GM23338 (cell line): ENCODE measurements at regions not wholly inside any gene's neighbourhood (a gene's known extent, or its start where the extent isn't known, plus 50 kb on each side); places are given as distances from the start of the nearest gene placed in this dataset.

Experiments
- ATAC-seq: fragments of 200-7000 bp; cut with Tn5 transposase; 3 replicates; pipeline ENCODE4 v1.9.1; 2020
- DNase-seq: peaks from one replicate; pipeline ENCODE4 v3.0.0-alpha.2; 2015; ENCODE audit warnings: low spot score
- H2AFZ ChIP-seq: fragments of 200-600 bp; sonication (generic); 2 replicates; pipeline ENCODE4 v1.8.0; 2016; ENCODE audit warnings: antibody characterized with exemption, mild to moderate bottlenecking, moderate library complexity
- H3F3A ChIP-seq: fragments of 200-600 bp; sonication (generic); replicated peaks from 2 replicates; pipeline ENCODE4 v1.8.0; 2017; ENCODE audit warnings: antibody characterized with exemption, mixed run types, low read depth
- H3K27ac ChIP-seq: fragments of 200-600 bp; sonication (generic); 2 replicates; pipeline ENCODE4 v1.6.1; 2016; ENCODE audit warnings: low read depth
- H3K27me3 ChIP-seq: fragments of 200-600 bp; sonication (generic); 2 replicates; pipeline ENCODE4 v1.8.0; 2016; ENCODE audit warnings: mild to moderate bottlenecking, mixed run types, moderate library complexity; ENCODE audit not compliant: insufficient read depth
- H3K36me3 ChIP-seq: fragments of 200-600 bp; sonication (generic); 2 replicates; pipeline ENCODE4 v1.8.0; 2016; ENCODE audit warnings: mild to moderate bottlenecking; ENCODE audit not compliant: insufficient read depth
- H3K4me1 ChIP-seq: fragments of 200-600 bp; sonication (generic); 2 replicates; pipeline ENCODE4 v1.8.0; 2016; ENCODE audit warnings: mild to moderate bottlenecking, moderate library complexity; ENCODE audit not compliant: insufficient read depth
- H3K4me2 ChIP-seq: fragments of 200-600 bp; sonication (generic); 2 replicates; pipeline ENCODE4 v1.7.1; 2017; ENCODE audit warnings: mixed run types
- H3K4me3 ChIP-seq: fragments of 200-600 bp; sonication (generic); 2 replicates; pipeline ENCODE4 v1.6.1; 2016; ENCODE audit warnings: mixed run types
- H3K79me2 ChIP-seq: fragments of 200-600 bp; sonication (generic); replicated peaks from 2 replicates; pipeline ENCODE4 v1.8.0; 2017; ENCODE audit warnings: mild to moderate bottlenecking; ENCODE audit not compliant: insufficient read depth
- H3K9me2 ChIP-seq: fragments of 200-600 bp; sonication (generic); 2 replicates; pipeline ENCODE4 v1.8.0; 2017; ENCODE audit not compliant: insufficient read depth
- H4K20me1 ChIP-seq: fragments of 200-600 bp; sonication (generic); replicated peaks from 2 replicates; pipeline ENCODE4 v1.8.0; 2017; ENCODE audit warnings: mild to moderate bottlenecking; ENCODE audit not compliant: insufficient read depth
- H3K27ac Mint-ChIP-seq: 2 replicates; pipeline ENCODE4 v1.8.0; 2020; ENCODE audit warnings: inconsistent platforms, mild to moderate bottlenecking, moderate library complexity, mixed read lengths
- H3K27me3 Mint-ChIP-seq: 3 replicates; pipeline ENCODE4 v1.8.0; 2022; ENCODE audit warnings: low read depth, mild to moderate bottlenecking, moderate library complexity, mixed read lengths, inconsistent platforms; ENCODE audit not compliant: insufficient read depth, poor library complexity
- H3K36me3 Mint-ChIP-seq: 3 replicates; pipeline ENCODE4 v1.8.0; 2021; ENCODE audit warnings: low read depth, mild to moderate bottlenecking, inconsistent platforms, moderate library complexity, mixed read lengths
- H3K4me1 Mint-ChIP-seq: 3 replicates; pipeline ENCODE4 v1.8.0; 2020; ENCODE audit warnings: mild to moderate bottlenecking, inconsistent platforms, mixed read lengths
- H3K4me3 Mint-ChIP-seq: 3 replicates; pipeline ENCODE4 v1.8.0; 2021; ENCODE audit warnings: moderate library complexity, mild to moderate bottlenecking, inconsistent platforms, mixed read lengths
- H3K9me3 Mint-ChIP-seq: 3 replicates; pipeline ENCODE4 v1.8.0; 2020; ENCODE audit warnings: moderate library complexity, mild to moderate bottlenecking, inconsistent platforms, mixed read lengths
- CREB1 ChIP-seq: fragments of 250-450 bp; sonication (Bioruptor Pico); IDR thresholded peaks from 2 replicates; pipeline ENCODE4 v1.5.0; 2020; ENCODE audit warnings: low read depth, mild to moderate bottlenecking, moderate library complexity
- CTCF ChIP-seq, 2 experiments: fragments of 200-600 bp in 1 of 2; sonication (generic) in 1 of 2; conservative IDR thresholded peaks; 2 replicates each; pipeline versions ENCODE4 v1.5.1 to v1.6.1; 2016 to 2017; ENCODE audit warnings: antibody characterized with exemption in 2 of 2, low read depth in 2 of 2, mild to moderate bottlenecking in 2 of 2, moderate library complexity in 1 of 2
- ETS1 ChIP-seq: IDR thresholded peaks from 2 replicates; pipeline ENCODE4 v1.6.1; 2016; ENCODE audit warnings: antibody characterized with exemption
- EZH2 ChIP-seq: fragments of 200-600 bp; sonication (generic); IDR thresholded peaks from one replicate; pipeline ENCODE4 v1.8.0; 2017; ENCODE audit warnings: antibody characterized with exemption, mild to moderate bottlenecking, low read depth; ENCODE audit not compliant: unreplicated experiment
- EZH2phosphoT487 ChIP-seq: fragments of 200-600 bp; sonication (generic); IDR thresholded peaks from one replicate; pipeline ENCODE4 v1.8.1; 2018; ENCODE audit warnings: antibody characterized with exemption; ENCODE audit not compliant: unreplicated experiment
- JUNB ChIP-seq: IDR thresholded peaks from one replicate; pipeline ENCODE4 v1.6.1; 2016; ENCODE audit warnings: antibody characterized with exemption; ENCODE audit not compliant: unreplicated experiment
- POLR2AphosphoS5 ChIP-seq: IDR thresholded peaks from 2 replicates; pipeline ENCODE4 v1.6.1; 2016; ENCODE audit warnings: antibody characterized with exemption, low read depth
- REST ChIP-seq: IDR thresholded peaks from one replicate; pipeline ENCODE4 v1.6.1; 2018; ENCODE audit warnings: antibody characterized with exemption; ENCODE audit not compliant: unreplicated experiment
- STAT1 ChIP-seq: IDR thresholded peaks from one replicate; pipeline ENCODE4 v1.6.1; 2016; ENCODE audit warnings: antibody characterized with exemption; ENCODE audit not compliant: unreplicated experiment
- ZNF331 ChIP-seq: fragments of 250-450 bp; sonication (Bioruptor Pico); IDR thresholded peaks from 2 replicates; pipeline ENCODE4 v1.5.0; 2020; ENCODE audit warnings: low read depth, mild to moderate bottlenecking, moderate library complexity

GRCh38 chr7:130953196-130953595 is 219.2 kb upstream of the KLF14 start (continued):
- TF ChIP-seq CTCF (conservative IDR thresholded peaks at IDR 0.05; ENCODE audit: low read depth in 2 of 2): no peak
- no peak for TF ChIP-seq EZH2
- TF ChIP-seq JUNB: no peak
- no peak for TF ChIP-seq REST
- TF ChIP-seq ETS1: no peak
- no peak for TF ChIP-seq EZH2phosphoT487
- no peak for TF ChIP-seq POLR2AphosphoS5
- no peak for TF ChIP-seq ZNF331 (CRISPR knock-in tag)

- peaks cover 5% of the 10 kb centered on the region; the same call in 1 of the 2 replicates for H3K79me2 ChIP-seq
- H3K4me1 Mint-ChIP-seq: peaks cover 32% of the 10 kb centered on the region
- no peaks in the 10 kb centered on the region for H3K36me3 ChIP-seq
- no peaks in the 10 kb centered on the region for H4K20me1 ChIP-seq
- peaks cover 21% of the 10 kb centered on the region for H3K4me1 ChIP-seq
- H3K4me2 ChIP-seq: no peak overlapping the region
- TF ChIP-seq STAT1 (no peak), POLR2AphosphoS5 (no peak), EZH2 (no peak), CREB1 (CRISPR knock-in tag) (no peak), REST (no peak), EZH2phosphoT487 (no peak), CTCF (conservative IDR thresholded peaks at IDR 0.05; ENCODE audit: low read depth in 2 of 2) (no peak), ETS1 (no peak)
- no peaks in the 10 kb centered on the region for H3F3A ChIP-seq
- DNase-seq (no peak), ATAC-seq (no peak)
- H3K4me3 ChIP-seq: no peak overlapping the region
- no peak overlapping the region for H3K27ac Mint-ChIP-seq
- peaks cover 4% of the 10 kb centered on the region; the same call in 1 of the 3 replicates for H3K9me3 Mint-ChIP-seq
- no peak overlapping the region for H3K4me3 Mint-ChIP-seq
- peaks cover 9% of the 10 kb centered on the region; the same call in 2 of the 3 replicates for H3K36me3 Mint-ChIP-seq
- no peaks in the 10 kb centered on the region for H3K27me3 ChIP-seq
- no peak overlapping the region for H2AFZ ChIP-seq
- no peak overlapping the region for H3K27ac ChIP-seq
- H3K9me2 ChIP-seq: no peaks in the 10 kb centered on the region
- peaks cover 7% of the 10 kb centered on the region for H3K27me3 Mint-ChIP-seq
Observed at GRCh38 chr7:130954918-130955564, 221.0 kb upstream of the KLF14 start.
